AG09309 (cell line): ENCODE measurements at regions not wholly inside any gene's neighbourhood (a gene's known extent, or its start where the extent isn't known, plus 50 kb on each side); places are given as distances from the start of the nearest gene placed in this dataset.
"Not testable (repeated sequence)": the region's sequence is repeated elsewhere in the genome, so short reads cannot be mapped to it uniquely, and the experiment has no call there.

Source experiments
- DNase-seq: peaks from one replicate; pipeline ENCODE4 v3.0.0-alpha.2; 2010; ENCODE audit warnings: low read depth
- H3K4me3 ChIP-seq: 2 replicates; pipeline ENCODE4 v1.5.1; 2011; ENCODE audit warnings: mild to moderate bottlenecking, low read depth, low read length, moderate library complexity; ENCODE audit not compliant: control insufficient read depth
- TF ChIP-seq, protein P1 (sequence below): IDR thresholded peaks from 2 replicates; pipeline ENCODE4 v1.5.1; 2011; ENCODE audit warnings: mild to moderate bottlenecking, low read depth, low read length, inconsistent platforms; ENCODE audit not compliant: insufficient read depth, control insufficient read depth; ENCODE audit errors: missing control alignments

DNA sequence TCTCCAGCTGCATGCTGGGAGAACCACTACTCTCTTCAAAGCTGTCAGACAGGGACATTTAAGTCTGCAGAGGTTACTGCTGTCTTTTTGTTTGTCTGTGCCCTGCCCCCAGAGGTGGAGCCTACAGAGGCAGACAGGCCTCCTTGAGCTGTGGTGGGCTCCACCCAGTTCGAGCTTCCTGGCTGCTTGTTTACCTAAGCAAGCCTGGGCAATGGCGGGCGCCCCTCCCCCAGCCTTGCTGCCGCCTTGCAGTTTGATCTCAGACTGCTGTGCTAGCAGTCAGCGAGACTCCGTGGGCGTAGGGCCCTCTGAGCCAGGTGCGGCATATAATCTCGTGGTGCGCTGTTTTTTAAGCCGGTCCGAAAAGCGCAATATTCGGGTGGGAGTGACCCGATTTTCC, 215.0 kb downstream of the STIM2 start:
- H3K4me3 ChIP-seq, DNase-seq: not testable (repeated sequence)

DNA sequence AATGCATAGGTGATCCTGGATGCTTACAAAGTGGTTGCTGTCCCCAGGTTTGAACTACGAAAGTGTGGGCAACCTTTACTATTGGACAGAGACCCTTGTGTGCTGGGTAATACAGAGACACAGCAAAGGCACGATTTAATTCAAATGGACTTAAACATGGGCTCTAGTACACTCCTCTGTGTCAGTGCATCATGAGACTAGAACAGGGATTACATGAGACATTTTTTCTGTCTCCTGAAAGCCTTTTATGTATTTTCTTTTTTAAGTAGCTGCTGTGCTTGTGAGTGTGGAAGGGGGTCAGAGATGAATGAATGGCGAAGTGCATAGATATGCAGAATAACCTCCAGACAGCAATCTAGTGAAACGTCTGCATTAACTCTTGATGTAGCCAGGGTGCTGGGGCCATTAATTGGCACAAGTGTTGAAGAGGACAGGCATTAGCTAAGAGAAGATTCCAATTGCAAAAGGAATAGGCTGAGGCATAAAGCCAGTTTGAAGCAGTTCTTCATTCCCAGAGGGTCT, 218.4 kb downstream of the STIM2 start:
- no peak overlapping the region for H3K4me3 ChIP-seq
- DNase-seq: no peak
- TF ChIP-seq, protein P1, sequence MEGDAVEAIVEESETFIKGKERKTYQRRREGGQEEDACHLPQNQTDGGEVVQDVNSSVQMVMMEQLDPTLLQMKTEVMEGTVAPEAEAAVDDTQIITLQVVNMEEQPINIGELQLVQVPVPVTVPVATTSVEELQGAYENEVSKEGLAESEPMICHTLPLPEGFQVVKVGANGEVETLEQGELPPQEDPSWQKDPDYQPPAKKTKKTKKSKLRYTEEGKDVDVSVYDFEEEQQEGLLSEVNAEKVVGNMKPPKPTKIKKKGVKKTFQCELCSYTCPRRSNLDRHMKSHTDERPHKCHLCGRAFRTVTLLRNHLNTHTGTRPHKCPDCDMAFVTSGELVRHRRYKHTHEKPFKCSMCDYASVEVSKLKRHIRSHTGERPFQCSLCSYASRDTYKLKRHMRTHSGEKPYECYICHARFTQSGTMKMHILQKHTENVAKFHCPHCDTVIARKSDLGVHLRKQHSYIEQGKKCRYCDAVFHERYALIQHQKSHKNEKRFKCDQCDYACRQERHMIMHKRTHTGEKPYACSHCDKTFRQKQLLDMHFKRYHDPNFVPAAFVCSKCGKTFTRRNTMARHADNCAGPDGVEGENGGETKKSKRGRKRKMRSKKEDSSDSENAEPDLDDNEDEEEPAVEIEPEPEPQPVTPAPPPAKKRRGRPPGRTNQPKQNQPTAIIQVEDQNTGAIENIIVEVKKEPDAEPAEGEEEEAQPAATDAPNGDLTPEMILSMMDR: no peak

DNA sequence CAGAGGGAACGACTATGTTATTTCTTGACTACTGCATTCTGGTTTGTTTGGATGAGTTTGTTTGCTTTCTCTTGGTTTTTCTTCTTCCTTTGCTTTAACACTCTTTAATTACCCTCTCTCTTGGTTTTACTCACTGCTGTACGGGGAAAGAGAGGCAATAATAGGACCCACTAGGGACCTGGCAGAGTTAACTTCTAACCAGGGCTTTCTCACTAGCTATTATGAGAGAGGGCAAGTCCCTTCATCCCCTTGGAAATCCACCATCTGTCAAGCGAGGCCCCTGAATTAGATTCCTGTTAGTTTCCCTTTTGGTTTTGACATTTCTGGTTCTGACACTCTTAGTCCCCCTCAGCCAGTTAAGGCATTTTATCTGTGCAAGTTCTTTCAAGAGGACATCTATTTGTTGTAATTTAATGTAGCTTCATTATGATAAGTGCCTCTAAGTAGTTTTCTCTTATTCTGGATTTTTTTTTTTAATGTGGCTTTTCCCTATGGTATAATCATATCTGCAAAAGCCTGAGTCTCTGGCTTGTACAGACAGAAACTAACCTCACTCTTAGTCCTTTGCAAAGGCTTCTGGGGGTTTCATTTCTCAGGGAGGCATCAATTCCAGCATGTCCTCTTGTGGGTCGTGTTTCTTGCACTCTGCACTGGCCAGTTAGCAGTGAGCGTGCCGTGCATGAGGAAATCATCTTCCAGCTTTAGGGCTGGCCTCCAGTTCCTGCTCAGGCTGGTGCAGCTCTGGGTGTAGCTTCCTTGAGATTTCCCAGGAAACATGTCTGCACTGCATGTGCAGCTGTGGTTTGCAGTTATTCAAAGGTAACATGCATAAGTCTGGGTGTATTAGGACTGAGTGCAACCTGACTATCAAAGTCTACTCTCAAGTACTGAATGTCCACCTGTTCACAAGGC, 221.3 kb downstream of the STIM2 start:
- DNase-seq: no peak
- TF ChIP-seq, protein P1: no peak

DNA sequence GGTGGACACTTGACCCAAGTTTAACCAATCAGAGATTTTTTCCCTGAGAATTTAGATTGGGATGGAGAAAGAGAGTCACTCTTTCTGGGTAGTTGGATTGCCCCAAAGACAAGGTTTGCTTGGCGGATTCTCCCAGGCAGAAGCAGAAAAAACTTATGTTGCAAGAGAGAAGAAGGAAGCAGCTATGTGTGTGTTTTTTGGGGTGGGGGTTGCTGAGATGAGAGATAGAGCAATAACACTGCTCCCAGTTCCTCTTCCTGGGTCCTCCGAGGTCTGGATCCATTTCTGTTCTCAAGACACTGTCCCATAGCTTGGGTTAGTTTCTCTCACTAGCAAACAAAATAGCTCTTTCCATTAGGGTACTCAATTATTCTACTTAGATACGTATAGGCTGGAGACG, 222.1 kb downstream of the STIM2 start:
- DNase-seq: no peak
- H3K4me3 ChIP-seq: no peak overlapping the region
- TF ChIP-seq, protein P1: no peak

More for the DNA sequence above, 221.3 kb downstream of the STIM2 start:
- H3K4me3 ChIP-seq: no peak overlapping the region

DNA sequence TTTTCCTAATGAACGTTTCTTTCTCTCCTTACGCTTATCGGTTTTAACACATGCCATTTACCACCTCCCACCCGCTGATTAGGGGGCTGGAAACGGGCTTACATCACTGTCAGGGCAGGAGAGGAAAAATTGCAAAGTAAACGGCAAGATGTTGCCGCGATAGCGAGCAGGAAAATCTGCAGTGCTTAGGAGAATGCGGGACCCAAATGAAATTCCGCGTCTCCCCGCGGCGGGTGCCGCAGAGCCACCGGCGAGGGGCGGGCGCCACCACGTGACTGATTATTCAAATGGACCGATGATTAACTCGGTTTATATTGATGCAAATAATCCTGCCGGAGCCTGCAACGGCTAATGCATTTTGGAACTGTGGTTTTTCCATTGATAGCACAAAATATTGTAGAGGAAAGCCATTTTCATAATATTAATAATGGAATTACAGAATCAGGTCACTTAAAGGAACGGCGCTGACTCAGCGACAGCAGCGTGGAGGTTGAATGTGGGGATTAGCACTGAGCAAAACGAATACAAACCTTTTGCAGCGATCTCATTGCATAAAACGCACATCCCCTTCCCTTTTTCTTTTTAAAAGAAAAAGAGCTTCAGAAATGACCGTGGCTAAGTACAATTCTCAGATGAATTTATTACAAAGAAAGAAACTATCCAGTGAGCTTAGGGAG, 224.2 kb downstream of the STIM2 start:
- H3K4me3 ChIP-seq: peak overlapping the region; percentile 17
- TF ChIP-seq, protein P1: peak; percentile 14
- DNase-seq: no peak

DNA sequence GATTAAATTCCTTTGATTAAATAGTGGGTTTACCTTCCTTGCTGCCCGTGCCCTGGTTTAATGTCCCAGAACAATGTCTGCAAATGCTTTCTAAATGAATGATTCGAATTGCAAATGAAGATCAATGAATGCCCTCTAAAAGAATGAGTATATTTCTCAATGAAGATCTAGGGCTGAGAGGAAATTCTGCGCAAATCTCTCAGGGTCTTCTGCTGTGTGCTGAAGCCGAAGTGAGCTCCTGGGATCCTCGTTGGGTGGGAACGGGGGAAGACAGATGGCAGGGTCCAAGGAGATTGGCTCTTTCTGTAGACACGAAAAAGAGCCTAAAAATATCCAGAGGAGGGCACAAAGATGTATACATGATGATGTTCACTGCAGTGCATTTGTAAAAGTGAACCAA, 224.8 kb downstream of the STIM2 start:
- TF ChIP-seq, protein P1: no peak
- no peak for DNase-seq
- H3K4me3 ChIP-seq: no peak overlapping the region
